Activated CD8-positive, alpha-beta memory T cell treated with anti-CD3 and anti-CD28 coated beads for 36 hours (primary cell): ENCODE measurements at regions not wholly inside any gene's neighbourhood (a gene's known extent, or its start where the extent isn't known, plus 50 kb on each side); places are given as distances from the start of the nearest gene placed in this dataset.

ENCODE experiments used
- CTCF ChIA-PET: fragments of 350-600 bp; sonication (Branson Sonifier 250); formaldehyde crosslinking; loops from one replicate; lab custom pipeline; 2021; ENCODE audit warnings: antibody characterized with exemption; lab: Charles Lee
- POLR2A ChIA-PET: fragments of 350-600 bp; sonication (Branson Sonifier 250); formaldehyde crosslinking; loops from one replicate; lab custom pipeline; 2021; ENCODE audit warnings: antibody characterized with exemption; lab: Charles Lee

DNA sequence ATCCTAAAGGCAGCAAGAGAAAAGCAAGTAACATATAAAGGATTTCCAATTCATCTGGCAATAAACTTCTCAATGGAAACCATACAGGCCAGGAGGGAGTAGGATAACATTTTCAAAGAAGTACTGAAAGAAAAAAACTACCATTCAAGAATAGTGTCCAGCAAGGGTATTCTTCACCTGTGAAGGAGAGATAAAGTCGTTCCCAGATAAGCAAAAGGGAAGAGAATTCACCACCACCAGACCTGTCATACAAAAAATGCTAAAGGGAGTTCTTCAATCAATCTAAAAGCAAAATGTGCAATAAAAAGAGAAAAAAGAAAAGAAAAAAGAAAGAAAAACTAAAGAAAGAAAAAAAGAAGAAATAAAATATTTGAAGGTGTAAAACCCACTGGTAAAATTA lies 228.9 kb upstream of the AMIGO2 start:
- ChIA-PET POLR2A (no interaction called here), CTCF (interaction anchor here (0.7 kb wide), 1 partner anchor 276 kb away, joined by 3 read pairs; no protein-coding TSS in a partner anchor)

- ChIA-PET CTCF (interaction anchor here (1.8 kb wide), 1 partner anchor 90 kb away, joined by 10 read pairs; no protein-coding TSS in a partner anchor), POLR2A (no interaction called here)
Observed at GRCh38 chr12:47307680-47308399, 228.1 kb upstream of the AMIGO2 start.

GRCh38 chr12:47306773-47307679 lies 227.3 kb upstream of the AMIGO2 start:
- ChIA-PET POLR2A (interaction anchor here (0.6 to 1.1 kb wide), 4 partner anchors 84 to 97 kb away, joined by 3 to 4 read pairs (median 4); no protein-coding TSS in a partner anchor), CTCF (interaction anchor here (0.6 to 1.8 kb wide), 4 partner anchors 11 to 397 kb away, joined by 3 to 10 read pairs (median 4); no protein-coding TSS in a partner anchor)

DNA sequence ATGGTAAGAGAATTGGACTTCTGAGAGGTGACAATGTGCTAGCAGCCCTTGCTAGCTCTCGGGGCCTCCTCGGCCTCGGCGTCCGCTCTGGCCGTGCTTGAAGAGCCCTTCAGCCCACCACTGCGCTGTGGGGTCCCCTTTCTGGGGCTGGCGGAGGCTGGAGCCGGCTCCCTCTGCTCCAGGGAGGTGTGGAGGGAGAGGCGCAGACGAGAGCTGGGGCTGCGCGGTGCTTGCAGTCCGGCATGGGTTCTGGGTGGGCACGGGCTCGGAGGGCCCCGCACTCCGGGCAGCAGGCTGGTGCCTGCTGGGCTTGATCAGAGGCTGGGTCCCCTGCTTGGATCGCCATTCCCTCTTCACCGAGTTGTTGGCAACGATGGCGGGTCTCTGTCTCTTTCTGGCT lies 226.4 kb upstream of the AMIGO2 start:
- ChIA-PET POLR2A (interaction anchor here (0.8 to 1.1 kb wide), 3 partner anchors 86 to 96 kb away, joined by 4 read pairs; no protein-coding TSS in a partner anchor), CTCF (interaction anchor here (0.6 to 1.8 kb wide), 4 partner anchors 12 to 398 kb away, joined by 3 to 10 read pairs (median 4); no protein-coding TSS in a partner anchor)

DNA sequence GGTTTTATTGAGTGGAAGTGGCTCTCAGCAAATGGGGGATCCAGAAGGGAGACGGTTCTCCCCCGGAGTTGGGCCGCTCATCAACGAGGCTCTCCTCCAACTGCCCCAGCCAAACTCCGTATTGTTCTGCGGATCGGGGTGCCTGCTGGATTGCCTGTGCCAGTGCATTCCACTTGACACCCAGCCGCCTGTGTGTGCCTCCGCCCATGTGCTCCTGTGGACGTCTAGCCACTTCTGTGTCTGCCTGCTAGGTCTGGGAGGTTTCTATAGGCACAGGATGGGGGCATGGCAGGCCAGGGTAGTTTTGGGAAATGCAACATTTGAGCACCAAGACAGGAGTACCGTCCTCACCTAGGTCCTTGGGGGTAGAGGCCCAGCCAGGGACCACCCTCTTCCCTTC lies 225.7 kb upstream of the AMIGO2 start:
- ChIA-PET POLR2A (no interaction called here), CTCF (no interaction called here)

GRCh38 chr12:47303995-47304560 lies 224.3 kb upstream of the AMIGO2 start:
- CTCF ChIA-PET: no interaction called here
- POLR2A ChIA-PET: no interaction called here

GRCh38 chr12:47303207-47303606 lies 223.4 kb upstream of the AMIGO2 start:
- CTCF ChIA-PET: interaction anchor here (0.9 to 1.0 kb wide), 2 partner anchors 223 to 227 kb away, joined by 3 read pairs; partner anchors contain the start of genes AMIGO2 and PCED1B
- POLR2A ChIA-PET: no interaction called here

DNA sequence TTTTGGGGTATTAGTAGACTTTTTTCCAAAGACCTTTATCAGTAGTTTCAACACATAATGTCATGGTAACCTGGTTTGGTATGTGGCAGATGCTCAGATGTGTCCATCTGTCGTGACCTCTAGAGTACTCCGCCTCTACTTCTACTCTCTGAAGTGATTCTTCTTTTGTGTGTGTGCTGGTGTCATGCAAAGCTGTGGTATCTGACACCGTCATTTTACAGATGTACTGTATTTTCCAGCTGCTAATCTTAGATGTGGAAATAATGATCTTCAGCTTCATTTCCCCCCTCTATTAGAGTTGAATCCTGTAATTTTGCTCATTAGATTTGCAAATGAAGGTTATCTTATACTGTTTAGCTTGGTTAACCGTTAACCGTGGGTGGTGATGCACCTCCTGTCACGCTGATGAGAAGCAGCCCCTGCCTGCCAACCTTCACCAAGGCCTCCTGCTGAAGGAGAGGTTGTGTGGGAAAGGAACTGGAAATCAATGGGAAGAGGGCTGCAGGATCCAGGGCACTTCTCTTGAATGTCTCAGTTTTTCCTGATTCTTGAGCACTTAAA lies 222.4 kb upstream of the AMIGO2 start:
- POLR2A ChIA-PET: interaction anchor here (0.6 to 1.1 kb wide), 3 partner anchors 25 to 86 kb away, joined by 3 to 4 read pairs (median 4); no protein-coding TSS in a partner anchor

GRCh38 chr12:47299586-47299985 lies 219.8 kb upstream of the AMIGO2 start:
- POLR2A ChIA-PET: no interaction called here
- CTCF ChIA-PET: no interaction called here

More for the DNA sequence above, 222.4 kb upstream of the AMIGO2 start:
- CTCF ChIA-PET: interaction anchor here (0.9 to 1.2 kb wide), 2 partner anchors 12 to 226 kb away, joined by 3 read pairs; no protein-coding TSS in a partner anchor

DNA sequence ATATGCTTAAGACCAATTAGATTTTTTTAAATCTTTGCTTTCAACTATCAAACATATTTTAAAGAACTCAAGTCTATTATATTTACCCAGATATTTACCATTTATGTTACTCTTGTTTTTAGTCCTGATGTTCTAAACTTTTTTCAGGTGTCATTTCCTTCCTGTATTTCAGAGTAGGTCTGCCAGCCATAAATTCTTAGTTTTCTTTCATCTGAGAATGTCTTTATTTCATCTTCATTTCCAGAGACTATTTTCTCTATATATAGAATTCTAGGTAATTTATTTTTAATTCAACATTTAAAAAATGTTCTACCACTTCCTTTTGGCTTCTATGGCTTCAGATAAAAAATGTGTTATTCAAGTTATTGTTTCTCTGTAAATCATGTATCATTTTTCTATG lies 218.2 kb upstream of the AMIGO2 start:
- ChIA-PET CTCF (no interaction called here), POLR2A (no interaction called here)

- POLR2A ChIA-PET: interaction anchor here (0.6 kb wide), 1 partner anchor 85 kb away, joined by 4 read pairs; no protein-coding TSS in a partner anchor
- CTCF ChIA-PET: no interaction called here
Observed at GRCh38 chr12:47296828-47297227, 217.1 kb upstream of the AMIGO2 start.

- CTCF ChIA-PET: no interaction called here
- POLR2A ChIA-PET: no interaction called here
Observed at GRCh38 chr12:47293406-47293805, 213.6 kb upstream of the AMIGO2 start.

GRCh38 chr12:47286676-47287075 lies 206.9 kb upstream of the AMIGO2 start:
- POLR2A ChIA-PET: no interaction called here
- CTCF ChIA-PET: no interaction called here
